ENCODE measurements at regions not wholly inside any gene's neighbourhood (a gene's known extent, or its start where the extent isn't known, plus 50 kb on each side); places are given as distances from the start of the nearest gene placed in this dataset.
A peak's percentile ranks its signal among the peaks of the same experiment; 100 is the strongest.
"Not testable (repeated sequence)": the region's sequence is repeated elsewhere in the genome, so short reads cannot be mapped to it uniquely, and the experiment has no call there.

GRCh38 chr6:97939440-97940168 is 656.6 kb upstream of the MMS22L start:
- DNase-seq = no peak

GRCh38 chr6:97947841-97948240 is 664.8 kb upstream of the MMS22L start:
- DNase-seq = peak; percentile 78

DNA sequence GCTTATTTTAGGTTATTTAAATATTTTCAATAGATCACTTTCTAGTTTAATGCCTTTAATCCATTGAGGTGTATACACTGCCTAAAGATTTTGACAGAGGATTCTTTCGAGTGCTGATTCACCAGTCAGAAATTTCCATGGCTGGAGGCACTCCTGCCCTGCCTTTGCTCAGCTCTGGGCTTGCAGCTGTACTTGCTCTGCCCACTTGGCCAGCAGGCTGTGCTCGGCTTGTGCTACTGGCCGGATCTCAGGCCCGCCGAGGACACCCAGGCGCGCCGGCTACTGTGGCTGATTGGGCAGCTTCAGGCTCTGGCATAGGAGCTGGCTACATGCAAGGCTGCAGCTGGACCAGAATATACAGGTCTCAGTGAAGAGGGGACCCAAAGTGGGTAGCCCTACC is 675.1 kb upstream of the MMS22L start:
- DNase-seq = no peak

- no peak for DNase-seq
Observed at GRCh38 chr6:97963193-97963592, 680.2 kb upstream of the MMS22L start.

DNA sequence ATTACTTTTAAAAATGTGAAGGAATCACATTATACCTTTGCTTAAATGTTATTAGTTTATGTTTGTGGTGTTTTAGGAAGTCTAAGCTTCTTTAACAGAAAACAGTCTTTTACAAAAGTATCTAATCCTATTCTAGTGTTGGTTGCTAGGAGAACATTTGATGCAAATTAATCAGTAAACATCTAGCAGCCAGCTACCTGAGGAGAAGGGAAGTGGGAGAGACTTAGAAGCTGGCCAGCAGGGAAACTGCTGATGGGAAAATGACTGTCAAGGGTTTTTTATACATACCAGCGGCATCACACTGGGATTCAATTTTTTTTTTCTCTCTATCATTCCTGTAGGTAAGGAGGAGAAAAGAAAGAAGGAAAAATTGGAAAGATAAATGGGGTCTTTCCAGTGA is 686.0 kb upstream of the MMS22L start:
- DNase-seq = no peak

GRCh38 chr6:97977084-97977483 is 694.1 kb upstream of the MMS22L start:
- DNase-seq = no peak

GRCh38 chr6:97978855-97979271 is 695.8 kb upstream of the MMS22L start:
- DNase-seq = no peak

- not testable (repeated sequence) for DNase-seq
Observed at GRCh38 chr6:97979285-97979684, 696.3 kb upstream of the MMS22L start.

- DNase-seq = no peak
Observed at GRCh38 chr6:97989451-97989850, 706.4 kb upstream of the MMS22L start.

- DNase-seq = no peak
Observed at GRCh38 chr6:97995158-97995557, 712.1 kb upstream of the MMS22L start.

- no peak for DNase-seq
Observed at GRCh38 chr6:98002678-98003077, 719.7 kb upstream of the MMS22L start.

GRCh38 chr6:98014442-98015201 is 731.6 kb upstream of the MMS22L start:
- DNase-seq = peak; percentile 7

GRCh38 chr6:98016565-98016964 is 733.5 kb upstream of the MMS22L start:
- DNase-seq = no peak

DNA sequence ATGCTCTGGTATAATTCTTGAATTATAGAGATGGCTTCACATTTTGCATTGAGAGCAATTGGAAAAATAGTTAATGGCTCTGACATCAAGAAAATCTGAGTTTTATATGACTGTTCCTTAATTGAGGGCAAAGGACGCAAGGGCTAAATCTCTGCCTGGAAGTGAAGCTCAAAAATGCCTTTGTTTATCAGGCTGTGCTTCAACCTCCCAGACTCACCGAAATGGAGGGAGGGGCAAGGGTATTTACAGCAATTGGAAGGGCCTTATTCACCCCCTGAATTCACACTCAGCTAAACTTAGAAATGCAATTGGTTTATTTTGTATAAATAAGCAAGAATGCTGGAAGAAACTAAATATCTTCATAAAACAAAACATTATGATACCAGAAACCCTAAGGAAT is 737.2 kb upstream of the MMS22L start:
- DNase-seq = no peak

- DNase-seq = no peak
Observed at GRCh38 chr6:98024359-98024758, 741.3 kb upstream of the MMS22L start.

GRCh38 chr6:98027898-98028297 is 744.9 kb upstream of the MMS22L start:
- DNase-seq = no peak

DNA sequence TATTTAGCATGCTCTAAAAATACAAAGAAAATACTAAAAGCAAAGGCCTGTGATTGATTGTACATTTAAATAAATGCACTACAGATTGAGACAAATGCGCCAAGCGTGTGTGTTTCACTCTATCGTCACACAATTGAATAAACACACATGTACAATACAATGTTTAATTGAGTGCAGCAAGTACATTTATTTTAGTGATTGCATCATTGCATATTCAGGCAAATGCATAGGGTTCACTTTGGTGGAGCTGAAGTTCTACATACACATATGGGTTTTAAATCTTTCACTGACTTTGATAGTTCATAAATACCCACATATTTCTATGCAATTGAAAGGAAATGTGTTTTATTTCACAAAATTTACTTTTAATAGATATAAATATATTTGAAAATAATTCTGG is 750.6 kb upstream of the MMS22L start:
- DNase-seq = no peak

GRCh38 chr6:98036344-98036923 is 753.4 kb upstream of the MMS22L start:
- no peak for DNase-seq

DNA sequence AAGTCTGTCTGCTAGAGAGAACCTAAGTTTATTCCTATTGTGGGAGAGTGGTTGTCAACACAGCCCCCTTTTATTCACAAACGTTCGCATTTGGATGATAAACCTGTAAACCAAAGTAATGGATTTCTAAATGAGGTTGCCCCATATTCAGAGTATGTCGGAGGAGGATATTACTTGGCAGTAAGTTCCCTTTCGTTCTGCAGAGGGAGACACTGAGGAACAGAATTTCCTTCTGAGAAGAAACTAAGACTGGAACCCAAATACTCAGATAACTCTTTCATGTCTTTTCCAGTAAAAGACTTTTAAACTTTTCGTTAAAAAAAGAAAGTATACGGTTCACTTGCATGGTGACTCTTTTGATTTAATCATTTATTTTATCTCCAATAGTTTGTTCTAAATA is 754.6 kb upstream of the MMS22L start:
- DNase-seq = no peak

DNA sequence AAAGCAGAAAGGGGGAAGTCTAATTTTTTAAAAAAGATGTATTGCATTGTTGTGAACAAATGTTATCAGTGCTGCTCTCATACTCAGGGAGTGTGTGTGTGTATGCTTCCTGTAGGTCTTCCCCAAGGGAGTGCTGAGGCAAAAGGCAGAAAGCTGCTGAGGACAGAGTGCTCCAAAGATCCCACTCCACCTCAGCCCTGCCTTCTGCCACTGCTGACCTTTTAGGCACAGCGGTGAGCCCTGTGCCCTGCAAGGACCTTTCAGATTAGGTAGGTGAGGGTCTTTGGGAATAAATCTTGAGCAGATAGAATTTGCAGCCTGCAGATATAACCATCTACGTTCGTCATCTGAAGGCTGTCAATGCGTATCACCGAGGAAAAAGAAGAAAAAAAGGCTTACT is 756.4 kb upstream of the MMS22L start:
- DNase-seq = no peak

DNA sequence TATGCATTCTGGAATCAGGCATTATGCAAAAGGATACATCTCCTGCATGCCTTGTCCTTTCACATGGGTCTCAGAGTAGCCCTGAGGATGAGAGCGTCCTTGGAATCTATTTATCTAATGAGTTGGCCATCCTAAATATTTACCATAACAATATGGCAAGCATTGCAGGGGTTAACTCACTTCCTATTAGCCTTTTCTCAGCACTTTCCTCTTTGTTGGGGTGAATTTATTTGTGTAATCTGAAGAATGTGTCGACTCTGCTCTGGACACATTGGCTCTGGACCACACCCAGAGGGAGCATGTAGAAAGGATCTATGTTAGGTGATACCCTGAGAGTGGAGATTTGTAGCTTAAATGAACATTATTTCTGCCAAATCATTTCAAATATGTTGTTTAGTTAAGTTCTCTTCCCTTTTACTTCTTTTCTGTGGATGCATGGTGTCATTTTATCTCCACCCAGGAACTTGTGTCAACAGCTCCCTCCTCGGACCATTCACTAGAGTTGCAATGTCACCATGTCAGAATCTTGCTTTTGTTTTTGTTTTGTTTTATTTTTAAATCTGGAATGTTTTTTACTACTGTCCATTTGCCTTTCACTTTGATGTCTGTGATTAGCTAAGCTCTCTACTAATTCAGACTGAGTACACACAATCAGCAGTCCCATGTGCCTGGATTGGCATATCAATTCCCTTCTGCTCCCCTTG is 757.0 kb upstream of the MMS22L start:
- DNase-seq = no peak

GRCh38 chr6:98041056-98041455 is 758.0 kb upstream of the MMS22L start:
- DNase-seq = no peak

DNA sequence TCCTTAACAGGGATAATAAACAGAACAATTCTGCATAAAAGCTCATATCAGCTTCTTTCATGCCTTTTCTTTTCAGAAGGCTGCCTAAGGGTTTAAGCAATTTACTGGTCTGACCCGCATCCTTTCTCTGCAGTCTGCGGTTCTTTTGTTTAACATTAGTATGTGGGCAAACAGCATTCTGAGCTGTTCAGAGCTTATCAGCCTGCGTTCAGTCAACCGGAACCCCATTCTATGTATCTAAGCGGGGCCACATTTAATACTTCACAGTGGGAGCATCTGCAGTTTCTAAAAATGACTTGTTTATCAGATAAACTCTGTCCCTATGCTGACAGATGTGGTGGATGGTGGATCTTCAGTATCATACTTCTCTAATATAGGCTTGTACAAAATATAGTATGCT is 758.9 kb upstream of the MMS22L start:
- DNase-seq = no peak

DNA sequence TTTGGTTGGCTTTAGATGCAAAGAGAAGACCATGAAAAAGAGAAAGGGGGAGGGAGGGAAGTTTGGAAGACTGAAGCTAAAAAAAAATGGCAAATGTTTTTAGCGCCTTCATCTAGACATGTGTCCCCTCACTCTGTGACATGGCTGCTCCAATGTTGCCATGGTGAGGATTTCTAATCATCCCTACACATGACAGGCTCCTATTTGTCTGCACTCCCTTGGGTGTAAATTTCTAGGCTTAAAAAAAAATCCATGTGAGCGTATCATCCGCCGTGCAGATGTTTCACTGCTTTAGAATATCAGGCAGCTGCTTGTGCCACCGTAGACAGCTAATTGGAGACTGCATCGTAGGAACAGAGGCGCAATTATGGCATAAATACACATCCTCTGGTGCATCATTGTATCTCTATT is 761.1 kb upstream of the MMS22L start:
- DNase-seq = no peak
